ENCODE measurements at regions not wholly inside any gene's neighbourhood (a gene's known extent, or its start where the extent isn't known, plus 50 kb on each side); places are given as distances from the start of the nearest gene placed in this dataset.

GRCh38 chr19:30679153-30679702 lies 307.0 kb downstream of the ZNF536 start:
- no peak for TF ChIP-seq GATA2 (IDR thresholded peaks at IDR 0.05; ENCODE audit: low read depth, low read length)
- no peak for TF ChIP-seq GATA3 (IDR thresholded peaks at IDR 0.05; ENCODE audit: low read depth, low read length)

- no peak for TF ChIP-seq GATA2 (IDR thresholded peaks at IDR 0.05; ENCODE audit: low read depth, low read length)
- TF ChIP-seq GATA3 (IDR thresholded peaks at IDR 0.05; ENCODE audit: low read depth, low read length) = no peak
Measured at GRCh38 chr19:30678168-30678567, 306.0 kb downstream of the ZNF536 start.

- TF ChIP-seq GATA2 (IDR thresholded peaks at IDR 0.05; ENCODE audit: low read depth, low read length) (no peak), GATA3 (IDR thresholded peaks at IDR 0.05; ENCODE audit: low read depth, low read length) (no peak)
Measured at GRCh38 chr19:30677702-30678101, 305.5 kb downstream of the ZNF536 start.

- TF ChIP-seq GATA2 (IDR thresholded peaks at IDR 0.05; ENCODE audit: low read depth, low read length) (no peak), GATA3 (IDR thresholded peaks at IDR 0.05; ENCODE audit: low read depth, low read length) (no peak)
Measured at GRCh38 chr19:30676990-30677679, 305.0 kb downstream of the ZNF536 start.

- TF ChIP-seq GATA2 (IDR thresholded peaks at IDR 0.05; ENCODE audit: low read depth, low read length) = no peak
- no peak for TF ChIP-seq GATA3 (IDR thresholded peaks at IDR 0.05; ENCODE audit: low read depth, low read length)
Measured at GRCh38 chr19:30675086-30675485, 302.9 kb downstream of the ZNF536 start.

- no peak for TF ChIP-seq GATA2 (IDR thresholded peaks at IDR 0.05; ENCODE audit: low read depth, low read length)
- no peak for TF ChIP-seq GATA3 (IDR thresholded peaks at IDR 0.05; ENCODE audit: low read depth, low read length)
Measured at GRCh38 chr19:30674656-30675055, 302.5 kb downstream of the ZNF536 start.

- TF ChIP-seq GATA3 (IDR thresholded peaks at IDR 0.05; ENCODE audit: low read depth, low read length) (no peak), GATA2 (IDR thresholded peaks at IDR 0.05; ENCODE audit: low read depth, low read length) (no peak)
Measured at GRCh38 chr19:30673336-30673735, 301.2 kb downstream of the ZNF536 start.

GRCh38 chr19:30672926-30673325 lies 300.7 kb downstream of the ZNF536 start:
- TF ChIP-seq GATA3 (IDR thresholded peaks at IDR 0.05; ENCODE audit: low read depth, low read length) (no peak), GATA2 (IDR thresholded peaks at IDR 0.05; ENCODE audit: low read depth, low read length) (no peak)

- TF ChIP-seq GATA2 (IDR thresholded peaks at IDR 0.05; ENCODE audit: low read depth, low read length) = no peak
- TF ChIP-seq GATA3 (IDR thresholded peaks at IDR 0.05; ENCODE audit: low read depth, low read length) = no peak
Measured at GRCh38 chr19:30671622-30672051, 299.5 kb downstream of the ZNF536 start.

GRCh38 chr19:30671367-30671619 lies 299.1 kb downstream of the ZNF536 start:
- TF ChIP-seq GATA2 (IDR thresholded peaks at IDR 0.05; ENCODE audit: low read depth, low read length) = no peak

- TF ChIP-seq GATA2 (IDR thresholded peaks at IDR 0.05; ENCODE audit: low read depth, low read length) (no peak), GATA3 (IDR thresholded peaks at IDR 0.05; ENCODE audit: low read depth, low read length) (no peak)
Measured at GRCh38 chr19:30670562-30671366, 298.6 kb downstream of the ZNF536 start.

GRCh38 chr19:30670011-30670329 lies 297.8 kb downstream of the ZNF536 start:
- TF ChIP-seq GATA2 (IDR thresholded peaks at IDR 0.05; ENCODE audit: low read depth, low read length) (no peak), GATA3 (IDR thresholded peaks at IDR 0.05; ENCODE audit: low read depth, low read length) (no peak)

GRCh38 chr19:30669329-30670010 lies 297.3 kb downstream of the ZNF536 start:
- no peak for TF ChIP-seq GATA2 (IDR thresholded peaks at IDR 0.05; ENCODE audit: low read depth, low read length)
- no peak for TF ChIP-seq GATA3 (IDR thresholded peaks at IDR 0.05; ENCODE audit: low read depth, low read length)

GRCh38 chr19:30668521-30669155 lies 296.5 kb downstream of the ZNF536 start:
- TF ChIP-seq GATA3 (IDR thresholded peaks at IDR 0.05; ENCODE audit: low read depth, low read length) (no peak), GATA2 (IDR thresholded peaks at IDR 0.05; ENCODE audit: low read depth, low read length) (no peak)
